ENCODE measurements at regions not wholly inside any gene's neighbourhood (a gene's known extent, or its start where the extent isn't known, plus 50 kb on each side); places are given as distances from the start of the nearest gene placed in this dataset.

- TF ChIP-seq EZH2phosphoT487 (IDR thresholded peaks at IDR 0.05; ENCODE audit: borderline replicate concordance) (no peak), CTCF (conservative IDR thresholded peaks at IDR 0.05; ENCODE audit: low read length) (no peak)
Measured at GRCh38 chr18:32548688-32549087, 78.0 kb upstream of the GAREM1 start.

All from Loucy (cell line).